HUES48 (cell line): ENCODE measurements at regions not wholly inside any gene's neighbourhood (a gene's known extent, or its start where the extent isn't known, plus 50 kb on each side); places are given as distances from the start of the nearest gene placed in this dataset.

Experiments used
- H3K27ac ChIP-seq: one replicate; pipeline ENCODE4 v1.7.0; 2013; ENCODE audit warnings: low read depth, low read length, inconsistent platforms
- H3K27me3 ChIP-seq: 2 replicates; pipeline ENCODE4 v1.6.1; 2013; ENCODE audit warnings: mild to moderate bottlenecking, low read length; ENCODE audit not compliant: control insufficient read depth, insufficient read depth
- H3K36me3 ChIP-seq: 2 replicates; pipeline ENCODE4 v1.6.1; 2013; ENCODE audit warnings: low read length; ENCODE audit not compliant: control insufficient read depth, insufficient read depth
- H3K4me1 ChIP-seq: 2 replicates; pipeline ENCODE4 v1.6.1; 2013; ENCODE audit warnings: mild to moderate bottlenecking, low read length; ENCODE audit not compliant: control insufficient read depth, insufficient read depth
- H3K4me3 ChIP-seq: 2 replicates; pipeline ENCODE4 v1.5.1; 2013; ENCODE audit warnings: mild to moderate bottlenecking, low read depth, low read length
- H3K9ac ChIP-seq: 2 replicates; pipeline ENCODE4 v1.6.1; 2013; ENCODE audit warnings: mild to moderate bottlenecking, low read depth, low read length, moderate library complexity
- H3K9me3 ChIP-seq: 2 replicates; pipeline ENCODE4 v1.6.1; 2013; ENCODE audit warnings: low read length; ENCODE audit not compliant: control insufficient read depth, insufficient read depth

DNA sequence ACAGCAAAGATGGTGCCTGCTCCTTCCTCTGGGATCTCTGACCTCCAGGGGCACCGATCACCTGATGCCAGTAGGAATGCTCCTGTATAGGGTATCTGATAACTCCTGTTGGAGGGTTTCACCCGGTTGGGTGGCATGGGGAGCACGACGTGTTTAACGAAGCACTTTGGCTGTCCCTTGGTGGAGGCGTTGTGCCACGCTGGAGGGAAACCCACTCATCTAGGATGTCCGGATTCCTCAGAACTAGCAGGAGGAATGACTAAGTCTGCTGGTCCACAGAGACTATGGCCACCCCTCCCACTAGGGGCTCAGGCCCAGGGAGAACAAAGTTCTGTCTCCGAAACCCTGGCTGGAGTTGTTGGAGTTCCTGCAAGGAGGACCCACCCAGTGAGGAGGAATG lies 1624.4 kb downstream of the GRIK2 start:
- Histone ChIP-seq H3K9me3 (no peaks in the 10 kb centered on the region), H3K27ac (no peak overlapping the region), H3K9ac (no peak overlapping the region), H3K27me3 (no peaks in the 10 kb centered on the region), H3K4me3 (no peak overlapping the region), H3K4me1 (no peaks in the 10 kb centered on the region), H3K36me3 (no peaks in the 10 kb centered on the region)

DNA sequence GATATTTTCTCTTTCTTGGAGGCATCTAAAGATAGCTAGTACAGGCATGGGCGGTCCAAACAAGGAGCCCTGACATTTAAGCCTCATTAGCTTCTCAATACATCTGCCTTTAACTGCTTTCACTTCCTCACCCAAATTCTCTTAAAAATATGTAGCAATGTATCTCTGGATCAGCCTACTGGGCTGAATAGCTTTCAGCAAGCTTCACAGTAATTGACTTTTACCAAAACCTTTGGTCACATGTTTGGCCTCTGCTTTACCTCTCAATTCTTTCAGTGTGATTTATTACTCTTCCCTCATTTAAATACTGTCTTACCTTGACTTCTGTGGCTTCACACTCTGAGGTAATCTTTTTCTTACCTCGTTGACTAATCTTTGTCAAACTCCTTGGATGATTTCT lies 1618.1 kb downstream of the GRIK2 start:
- no peaks in the 10 kb centered on the region for H3K27me3 ChIP-seq
- H3K27ac ChIP-seq = no peak overlapping the region
- H3K9me3 ChIP-seq = no peaks in the 10 kb centered on the region
- no peak overlapping the region for H3K9ac ChIP-seq
- peaks cover 8% of the 10 kb centered on the region for H3K4me1 ChIP-seq
- H3K4me3 ChIP-seq = no peak overlapping the region
- no peaks in the 10 kb centered on the region for H3K36me3 ChIP-seq

GRCh38 chr6:103002282-103002681 lies 1608.8 kb downstream of the GRIK2 start:
- Histone ChIP-seq H3K4me3 (no peak overlapping the region), H3K4me1 (peaks cover 14% of the 10 kb centered on the region), H3K27me3 (no peaks in the 10 kb centered on the region), H3K9ac (no peak overlapping the region), H3K27ac (no peak overlapping the region), H3K36me3 (no peaks in the 10 kb centered on the region), H3K9me3 (peaks cover 8% of the 10 kb centered on the region; the same call in 1 of the 2 replicates)

- no peak overlapping the region for H3K27ac ChIP-seq
Observed at GRCh38 chr6:103001724-103002123, 1608.2 kb downstream of the GRIK2 start.

DNA sequence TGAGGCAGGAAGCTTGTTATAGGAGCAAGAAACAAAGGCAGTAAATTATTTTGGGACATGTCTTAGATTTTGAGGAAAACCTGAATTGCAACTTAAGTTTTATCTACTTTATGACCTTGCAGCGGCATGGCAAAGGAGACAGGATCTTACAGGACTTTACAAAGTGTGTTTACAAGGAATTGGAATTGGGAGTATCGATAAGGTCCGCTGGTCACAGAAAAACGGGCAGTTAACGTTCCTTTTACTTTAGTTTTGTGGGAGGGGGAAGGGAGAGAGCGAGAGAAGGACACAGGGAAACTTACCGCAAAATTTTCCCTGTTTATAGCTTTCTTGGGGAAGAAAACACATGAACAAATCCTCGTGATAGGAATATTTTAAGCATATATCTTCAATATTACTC lies 1607.2 kb downstream of the GRIK2 start:
- Histone ChIP-seq H3K27me3 (no peaks in the 10 kb centered on the region), H3K27ac (no peak overlapping the region), H3K36me3 (no peaks in the 10 kb centered on the region), H3K9me3 (peaks cover 8% of the 10 kb centered on the region; the same call in 1 of the 2 replicates), H3K4me1 (peaks cover 14% of the 10 kb centered on the region), H3K4me3 (peak overlapping the region; percentile 42; the same call in 1 of the 2 replicates), H3K9ac (no peak overlapping the region)

More at GRCh38 chr6:103001724-103002123, 1608.2 kb downstream of the GRIK2 start:
- H3K9ac ChIP-seq = no peak overlapping the region
- peaks cover 14% of the 10 kb centered on the region for H3K4me1 ChIP-seq
- no peaks in the 10 kb centered on the region for H3K36me3 ChIP-seq
- H3K27me3 ChIP-seq = no peaks in the 10 kb centered on the region
- H3K9me3 ChIP-seq = peaks cover 8% of the 10 kb centered on the region; the same call in 1 of the 2 replicates
- no peak overlapping the region for H3K4me3 ChIP-seq

GRCh38 chr6:102995491-102995890 lies 1602.0 kb downstream of the GRIK2 start:
- H3K4me3 ChIP-seq = no peak overlapping the region

GRCh38 chr6:102994866-102995265 lies 1601.4 kb downstream of the GRIK2 start:
- no peaks in the 10 kb centered on the region for H3K4me1 ChIP-seq
- no peaks in the 10 kb centered on the region for H3K36me3 ChIP-seq
- H3K9ac ChIP-seq = no peak overlapping the region
- no peak overlapping the region for H3K27ac ChIP-seq
- H3K4me3 ChIP-seq = no peak overlapping the region
- no peaks in the 10 kb centered on the region for H3K9me3 ChIP-seq
- no peaks in the 10 kb centered on the region for H3K27me3 ChIP-seq

More at GRCh38 chr6:102995491-102995890, 1602.0 kb downstream of the GRIK2 start:
- H3K36me3 ChIP-seq = no peaks in the 10 kb centered on the region
- H3K9me3 ChIP-seq = no peaks in the 10 kb centered on the region
- H3K27me3 ChIP-seq = no peaks in the 10 kb centered on the region
- H3K9ac ChIP-seq = no peak overlapping the region
- no peak overlapping the region for H3K27ac ChIP-seq
- peaks cover 1% of the 10 kb centered on the region; the same call in 1 of the 2 replicates for H3K4me1 ChIP-seq

DNA sequence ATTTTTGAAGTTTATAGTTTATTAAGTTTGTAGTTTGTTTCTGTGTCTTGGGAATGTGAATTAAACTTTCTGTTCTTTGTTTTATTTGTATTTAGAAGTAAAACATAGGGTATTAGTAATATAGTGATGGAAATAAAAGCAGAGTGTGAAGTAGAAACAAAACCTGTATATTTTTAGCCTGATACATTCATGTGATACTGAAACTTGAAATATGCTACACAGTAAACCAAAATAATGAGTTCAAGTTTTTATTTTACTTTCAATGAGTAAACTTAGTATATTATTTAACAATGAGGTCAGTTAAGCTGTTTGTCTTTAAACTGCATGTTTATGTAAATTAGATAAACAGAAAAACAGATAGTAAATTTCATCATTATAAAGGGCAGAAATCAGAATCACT lies 1592.6 kb downstream of the GRIK2 start:
- Histone ChIP-seq H3K9ac (no peak overlapping the region), H3K27ac (no peak overlapping the region), H3K4me3 (no peak overlapping the region), H3K9me3 (no peaks in the 10 kb centered on the region), H3K36me3 (no peaks in the 10 kb centered on the region), H3K27me3 (no peaks in the 10 kb centered on the region), H3K4me1 (0 out of 2 replicates have a peak, but pooled peaks cover 3% of the 10 kb centered on the region)

DNA sequence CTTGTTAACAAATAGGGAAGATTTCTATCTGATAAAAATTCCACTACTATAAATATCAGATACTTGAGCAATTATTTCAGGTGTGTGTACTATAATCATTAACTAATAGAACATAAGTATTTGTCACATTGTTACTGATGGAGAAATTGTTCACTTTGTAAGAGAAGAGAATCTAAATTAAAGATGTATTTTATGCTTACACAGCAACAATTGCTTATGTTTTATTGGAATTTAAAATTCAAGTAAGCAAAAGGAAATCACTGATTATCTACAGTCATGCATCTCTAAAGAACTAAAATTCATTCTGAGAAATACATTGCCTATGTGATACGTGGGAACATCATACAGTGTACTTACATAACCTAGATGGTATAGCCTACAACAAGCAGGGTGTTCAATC lies 1590.8 kb downstream of the GRIK2 start:
- Histone ChIP-seq H3K9ac (no peak overlapping the region), H3K36me3 (no peaks in the 10 kb centered on the region), H3K27me3 (no peaks in the 10 kb centered on the region), H3K27ac (no peak overlapping the region), H3K9me3 (no peaks in the 10 kb centered on the region), H3K4me1 (0 out of 2 replicates have a peak, but pooled peaks cover 3% of the 10 kb centered on the region), H3K4me3 (no peak overlapping the region)

GRCh38 chr6:102981490-102982015 lies 1588.0 kb downstream of the GRIK2 start:
- no peaks in the 10 kb centered on the region for H3K9me3 ChIP-seq
- H3K4me1 ChIP-seq = 0 out of 2 replicates have a peak, but pooled peaks cover 3% of the 10 kb centered on the region
- H3K27ac ChIP-seq = no peak overlapping the region
- H3K36me3 ChIP-seq = no peaks in the 10 kb centered on the region
- no peaks in the 10 kb centered on the region for H3K27me3 ChIP-seq
- no peak overlapping the region for H3K4me3 ChIP-seq
- no peak overlapping the region for H3K9ac ChIP-seq

- Histone ChIP-seq H3K27ac (no peak overlapping the region), H3K4me3 (no peak overlapping the region), H3K9me3 (no peaks in the 10 kb centered on the region), H3K4me1 (0 out of 2 replicates have a peak, but pooled peaks cover 3% of the 10 kb centered on the region), H3K9ac (no peak overlapping the region), H3K36me3 (no peaks in the 10 kb centered on the region), H3K27me3 (no peaks in the 10 kb centered on the region)
Observed at GRCh38 chr6:102980951-102981350, 1587.4 kb downstream of the GRIK2 start.
